ENCODE measurements at regions not wholly inside any gene's neighbourhood (a gene's known extent, or its start where the extent isn't known, plus 50 kb on each side); places are given as distances from the start of the nearest gene placed in this dataset.

GRCh38 chr20:58069796-58070663, 158.4 kb downstream of the ANKRD60 start:
- TF ChIP-seq CTCF (IDR thresholded peaks at IDR 0.05; ENCODE audit: borderline replicate concordance): no peak
- Histone ChIP-seq H3K27ac (replicated peaks) (no peak overlapping the region), H3K4me1 (peaks cover 8% of the 10 kb centered on the region), H3K27me3 (ENCODE audit: low read depth) (peaks cover 62% of the 10 kb centered on the region), H3K4me3 (no peak overlapping the region), H3K9me3 (replicated peaks) (no peaks in the 10 kb centered on the region), H3K36me3 (no peaks in the 10 kb centered on the region)
- DNase-seq: no peak
- intact Hi-C loops (cut with micrococcal nuclease): no loop called here

GRCh38 chr20:58069207-58069606, 159.2 kb downstream of the ANKRD60 start:
- intact Hi-C loops (cut with micrococcal nuclease): no loop called here
- TF ChIP-seq CTCF (IDR thresholded peaks at IDR 0.05; ENCODE audit: borderline replicate concordance): no peak
- no peak for DNase-seq

DNA sequence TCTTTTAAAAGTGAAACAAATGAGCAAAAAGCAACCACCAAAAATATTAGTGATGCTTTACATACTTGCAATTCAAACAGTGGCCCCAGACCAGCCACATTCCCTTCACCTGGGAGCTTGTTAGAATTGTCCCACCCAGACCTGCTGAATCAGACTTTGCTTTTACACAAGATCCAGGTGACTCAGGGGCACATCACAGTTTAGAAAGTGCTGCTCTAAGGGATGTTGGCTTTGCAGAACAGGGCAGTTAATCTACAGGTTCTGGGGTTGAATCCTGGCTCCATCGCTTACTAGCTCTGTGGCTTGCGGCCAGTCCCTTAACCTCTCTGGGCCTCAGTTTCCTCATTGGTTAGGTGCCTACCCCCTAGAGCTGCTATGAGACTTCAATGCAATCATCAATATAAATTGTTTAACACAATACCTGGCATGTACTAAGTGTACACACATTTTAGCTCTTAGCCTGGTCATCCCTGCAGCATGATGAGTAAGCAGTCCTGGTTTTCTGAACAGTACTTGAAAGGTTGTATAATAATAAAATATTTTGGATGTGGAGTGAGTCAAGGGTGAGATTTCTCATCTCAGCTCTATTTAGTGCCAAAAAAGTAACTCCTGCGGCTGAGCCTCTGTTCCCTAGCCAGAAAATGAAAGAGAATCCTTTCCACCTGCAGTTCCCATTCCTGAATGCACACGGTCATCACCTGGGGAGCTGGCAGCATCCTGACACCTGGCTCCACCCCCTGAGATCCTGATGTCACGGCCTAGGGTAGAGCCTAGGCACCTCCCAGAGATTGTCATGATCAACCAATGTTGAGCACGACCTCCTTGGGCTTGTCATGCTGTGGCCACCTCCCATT, 162.7 kb downstream of the ANKRD60 start:
- Histone ChIP-seq H3K36me3 (no peaks in the 10 kb centered on the region), H3K27ac (replicated peaks) (no peak overlapping the region), H3K27me3 (ENCODE audit: low read depth) (peaks cover 41% of the 10 kb centered on the region), H3K4me3 (no peak overlapping the region), H3K9me3 (replicated peaks) (peaks cover 32% of the 10 kb centered on the region), H3K4me1 (no peaks in the 10 kb centered on the region)
- DNase-seq: no peak
- no peak for TF ChIP-seq CTCF (IDR thresholded peaks at IDR 0.05; ENCODE audit: borderline replicate concordance)
- intact Hi-C loops (cut with micrococcal nuclease): no loop called here

More at GRCh38 chr20:58069207-58069606, 159.2 kb downstream of the ANKRD60 start:
- no peaks in the 10 kb centered on the region for H3K9me3 ChIP-seq (replicated peaks)
- no peak overlapping the region for H3K27ac ChIP-seq (replicated peaks)
- H3K4me3 ChIP-seq: no peak overlapping the region
- peaks cover 62% of the 10 kb centered on the region for H3K27me3 ChIP-seq (ENCODE audit: low read depth)
- no peaks in the 10 kb centered on the region for H3K36me3 ChIP-seq
- H3K4me1 ChIP-seq: peaks cover 2% of the 10 kb centered on the region

GRCh38 chr20:58064411-58065010, 163.9 kb downstream of the ANKRD60 start:
- H3K27ac ChIP-seq (replicated peaks): no peak overlapping the region
- no peak overlapping the region for H3K4me3 ChIP-seq
- TF ChIP-seq CTCF (IDR thresholded peaks at IDR 0.05; ENCODE audit: borderline replicate concordance): no peak
- no peaks in the 10 kb centered on the region for H3K36me3 ChIP-seq
- peaks cover 34% of the 10 kb centered on the region for H3K9me3 ChIP-seq (replicated peaks)
- H3K4me1 ChIP-seq: no peaks in the 10 kb centered on the region
- H3K27me3 ChIP-seq (ENCODE audit: low read depth): peaks cover 29% of the 10 kb centered on the region
- DNase-seq: no peak
- intact Hi-C loops (cut with micrococcal nuclease): no loop called here

- no peak for DNase-seq
- intact Hi-C loops (cut with micrococcal nuclease): no loop called here
- Histone ChIP-seq H3K4me3 (no peak overlapping the region), H3K27ac (replicated peaks) (no peak overlapping the region), H3K9me3 (replicated peaks) (peaks cover 34% of the 10 kb centered on the region), H3K36me3 (no peaks in the 10 kb centered on the region), H3K27me3 (ENCODE audit: low read depth) (peaks cover 40% of the 10 kb centered on the region), H3K4me1 (peaks cover 10% of the 10 kb centered on the region)
- TF ChIP-seq CTCF (IDR thresholded peaks at IDR 0.05; ENCODE audit: borderline replicate concordance): no peak
Measured at GRCh38 chr20:58059260-58059544, 169.3 kb downstream of the ANKRD60 start.

All from left ventricle myocardium inferior (tissue), 1 donor.